ENCODE measurements at regions not wholly inside any gene's neighbourhood (a gene's known extent, or its start where the extent isn't known, plus 50 kb on each side); places are given as distances from the start of the nearest gene placed in this dataset.
A peak's percentile ranks its signal among the peaks of the same experiment; 100 is the strongest.

DNA sequence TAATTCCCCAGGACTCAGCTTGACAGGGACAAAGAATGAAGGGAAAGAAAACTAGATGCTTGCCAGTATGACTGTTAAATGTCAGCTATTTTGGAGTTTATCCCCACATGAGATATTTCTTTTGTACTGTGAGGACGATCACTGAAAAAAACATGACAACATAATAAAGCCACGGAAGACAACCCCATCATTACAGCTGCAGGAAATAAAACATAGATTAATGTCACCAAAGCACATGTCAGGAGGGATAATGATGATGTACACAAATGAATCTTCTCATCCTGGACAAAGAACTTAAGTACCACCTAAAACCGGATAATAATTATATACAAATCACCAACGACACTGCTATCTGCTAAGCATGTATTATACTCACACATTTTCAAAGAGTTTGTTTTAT is 84.6 kb upstream of the GRIP1 start:
- TF ChIP-seq RAD21 (conservative IDR thresholded peaks at IDR 0.05): no peak
- TF ChIP-seq POLR2AphosphoS5 (IDR thresholded peaks at IDR 0.05): peak; percentile 89
- no peak for TF ChIP-seq MXI1 (conservative IDR thresholded peaks at IDR 0.05; ENCODE audit: poor library complexity, severe bottlenecking)
- TF ChIP-seq, protein P1, sequence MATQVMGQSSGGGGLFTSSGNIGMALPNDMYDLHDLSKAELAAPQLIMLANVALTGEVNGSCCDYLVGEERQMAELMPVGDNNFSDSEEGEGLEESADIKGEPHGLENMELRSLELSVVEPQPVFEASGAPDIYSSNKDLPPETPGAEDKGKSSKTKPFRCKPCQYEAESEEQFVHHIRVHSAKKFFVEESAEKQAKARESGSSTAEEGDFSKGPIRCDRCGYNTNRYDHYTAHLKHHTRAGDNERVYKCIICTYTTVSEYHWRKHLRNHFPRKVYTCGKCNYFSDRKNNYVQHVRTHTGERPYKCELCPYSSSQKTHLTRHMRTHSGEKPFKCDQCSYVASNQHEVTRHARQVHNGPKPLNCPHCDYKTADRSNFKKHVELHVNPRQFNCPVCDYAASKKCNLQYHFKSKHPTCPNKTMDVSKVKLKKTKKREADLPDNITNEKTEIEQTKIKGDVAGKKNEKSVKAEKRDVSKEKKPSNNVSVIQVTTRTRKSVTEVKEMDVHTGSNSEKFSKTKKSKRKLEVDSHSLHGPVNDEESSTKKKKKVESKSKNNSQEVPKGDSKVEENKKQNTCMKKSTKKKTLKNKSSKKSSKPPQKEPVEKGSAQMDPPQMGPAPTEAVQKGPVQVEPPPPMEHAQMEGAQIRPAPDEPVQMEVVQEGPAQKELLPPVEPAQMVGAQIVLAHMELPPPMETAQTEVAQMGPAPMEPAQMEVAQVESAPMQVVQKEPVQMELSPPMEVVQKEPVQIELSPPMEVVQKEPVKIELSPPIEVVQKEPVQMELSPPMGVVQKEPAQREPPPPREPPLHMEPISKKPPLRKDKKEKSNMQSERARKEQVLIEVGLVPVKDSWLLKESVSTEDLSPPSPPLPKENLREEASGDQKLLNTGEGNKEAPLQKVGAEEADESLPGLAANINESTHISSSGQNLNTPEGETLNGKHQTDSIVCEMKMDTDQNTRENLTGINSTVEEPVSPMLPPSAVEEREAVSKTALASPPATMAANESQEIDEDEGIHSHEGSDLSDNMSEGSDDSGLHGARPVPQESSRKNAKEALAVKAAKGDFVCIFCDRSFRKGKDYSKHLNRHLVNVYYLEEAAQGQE (IDR thresholded peaks at IDR 0.05; ENCODE audit: borderline replicate concordance): peak; percentile 14
- no peak for TF ChIP-seq SMC3 (conservative IDR thresholded peaks at IDR 0.05; ENCODE audit: poor library complexity)
- TF ChIP-seq EP300 (conservative IDR thresholded peaks at IDR 0.05; ENCODE audit: poor library complexity, severe bottlenecking): peak; percentile 90
- Histone ChIP-seq H3K4me3 (ENCODE audit: low read length) (peak overlapping the region; percentile 42), H3K4me2 (ENCODE audit: low read length) (peak overlapping the region; percentile 22), H3K27ac (ENCODE audit: low read length) (no peak overlapping the region), H3K36me3 (ENCODE audit: insufficient read depth, low read length) (no peaks in the 10 kb centered on the region), H4K20me1 (ENCODE audit: insufficient read depth) (no peaks in the 10 kb centered on the region), H3K79me2 (replicated peaks; ENCODE audit: insufficient read depth, low read length) (no peaks in the 10 kb centered on the region), H3K9ac (ENCODE audit: low read length) (no peak overlapping the region), H3K27me3 (ENCODE audit: insufficient read depth, low read depth, low read length) (peaks cover 6% of the 10 kb centered on the region), H2AFZ (ENCODE audit: low read depth, low read length) (no peak overlapping the region), H3K9me2 (ENCODE audit: insufficient read depth, low read length) (no peaks in the 10 kb centered on the region), H3K9me3 (ENCODE audit: low read length) (no peaks in the 10 kb centered on the region), H3F3A (ENCODE audit: insufficient read depth, low read length, poor library complexity, severe bottlenecking) (peaks cover 10% of the 10 kb centered on the region)

GRCh38 chr12:66765204-66765603 is 86.3 kb upstream of the GRIP1 start:
- Histone ChIP-seq H3K27me3 (ENCODE audit: insufficient read depth, low read depth, low read length) (peaks cover 6% of the 10 kb centered on the region), H3K4me3 (ENCODE audit: low read length) (no peak overlapping the region), H3K9me2 (ENCODE audit: insufficient read depth, low read length) (no peaks in the 10 kb centered on the region), H3K79me2 (replicated peaks; ENCODE audit: insufficient read depth, low read length) (no peaks in the 10 kb centered on the region), H3K27ac (ENCODE audit: low read length) (no peak overlapping the region), H3K36me3 (ENCODE audit: insufficient read depth, low read length) (no peaks in the 10 kb centered on the region), H4K20me1 (ENCODE audit: insufficient read depth) (no peaks in the 10 kb centered on the region), H3K9ac (ENCODE audit: low read length) (no peak overlapping the region), H3K9me3 (ENCODE audit: low read length) (no peaks in the 10 kb centered on the region), H3F3A (ENCODE audit: insufficient read depth, low read length, poor library complexity, severe bottlenecking) (peaks cover 10% of the 10 kb centered on the region), H2AFZ (ENCODE audit: low read depth, low read length) (no peak overlapping the region), H3K4me2 (ENCODE audit: low read length) (no peak overlapping the region)
- no peak for TF ChIP-seq EZH2 (IDR thresholded peaks at IDR 0.05; ENCODE audit: borderline replicate concordance, insufficient read depth, low read length, poor library complexity, severe bottlenecking)
- TF ChIP-seq POLR2AphosphoS5 (IDR thresholded peaks at IDR 0.05): no peak

GRCh38 chr12:66767536-66767935 is 88.7 kb upstream of the GRIP1 start:
- Histone ChIP-seq H3K9me2 (ENCODE audit: insufficient read depth, low read length) (no peaks in the 10 kb centered on the region), H3K36me3 (ENCODE audit: insufficient read depth, low read length) (no peaks in the 10 kb centered on the region), H3K9me3 (ENCODE audit: low read length) (no peaks in the 10 kb centered on the region), H3K4me3 (ENCODE audit: low read length) (no peak overlapping the region), H3K4me2 (ENCODE audit: low read length) (no peak overlapping the region), H4K20me1 (ENCODE audit: insufficient read depth) (no peaks in the 10 kb centered on the region), H2AFZ (ENCODE audit: low read depth, low read length) (no peak overlapping the region), H3F3A (ENCODE audit: insufficient read depth, low read length, poor library complexity, severe bottlenecking) (no peaks in the 10 kb centered on the region), H3K79me2 (replicated peaks; ENCODE audit: insufficient read depth, low read length) (no peaks in the 10 kb centered on the region), H3K27me3 (ENCODE audit: insufficient read depth, low read depth, low read length) (peaks cover 6% of the 10 kb centered on the region), H3K27ac (ENCODE audit: low read length) (no peak overlapping the region), H3K9ac (ENCODE audit: low read length) (no peak overlapping the region)
- TF ChIP-seq TAF1 (IDR thresholded peaks at IDR 0.05; ENCODE audit: low read depth) (no peak), SMC3 (conservative IDR thresholded peaks at IDR 0.05; ENCODE audit: poor library complexity) (no peak)
- TF ChIP-seq, protein P1 (IDR thresholded peaks at IDR 0.05; ENCODE audit: borderline replicate concordance): no peak
